GM12892 (cell line): ENCODE measurements at regions not wholly inside any gene's neighbourhood (a gene's known extent, or its start where the extent isn't known, plus 50 kb on each side); places are given as distances from the start of the nearest gene placed in this dataset.

Source experiments
- DNase-seq: peaks from one replicate; pipeline ENCODE4 v3.0.0; 2011; ENCODE audit not compliant: insufficient read length
- FAIRE-seq: peaks from 2 replicates; lab custom pipeline; 2011; peaks lifted over from hg19 to GRCh38; lab: Jason Lieb, UNC
- POLR2A ChIP-seq: IDR thresholded peaks from 2 replicates; pipeline ENCODE4 v1.6.1; 2011; ENCODE audit warnings: low read depth, low read length, control low read depth
- POLR2AphosphoS5 ChIP-seq: IDR thresholded peaks from 2 replicates; pipeline ENCODE4 v1.6.1; 2011; ENCODE audit warnings: low read depth, low read length, control low read depth
- TAF1 ChIP-seq: IDR thresholded peaks from 2 replicates; pipeline ENCODE4 v1.6.1; 2011; ENCODE audit warnings: low read depth, mild to moderate bottlenecking, control low read depth, low read length, borderline replicate concordance

DNA sequence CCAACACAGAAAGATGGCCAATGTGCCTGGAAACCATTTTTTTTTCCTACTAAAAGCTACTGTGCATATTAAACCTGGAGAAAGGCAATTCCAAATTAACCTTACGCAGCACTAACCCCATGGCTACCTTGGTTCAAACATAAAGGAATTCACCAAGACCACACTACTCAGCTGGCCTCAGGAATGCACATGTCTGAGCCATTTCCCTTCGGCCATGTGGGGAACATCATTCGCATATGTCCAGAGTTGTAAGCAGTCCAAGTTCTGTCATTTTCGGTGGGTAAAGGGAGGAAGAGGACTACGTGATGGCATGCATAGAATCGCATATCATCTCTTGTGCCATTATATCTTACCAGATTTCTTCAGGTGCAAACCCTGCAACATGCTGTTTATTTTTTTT is 175.4 kb downstream of the NTMT2 start:
- TF ChIP-seq POLR2A (no peak), POLR2AphosphoS5 (no peak), TAF1 (no peak)
- DNase-seq (no peak), FAIRE-seq (no peak)

GRCh38 chr1:170326186-170326585 is 180.4 kb downstream of the NTMT2 start:
- FAIRE-seq: no peak
- TF ChIP-seq TAF1 (no peak), POLR2AphosphoS5 (no peak), POLR2A (no peak)
- DNase-seq: no peak

DNA sequence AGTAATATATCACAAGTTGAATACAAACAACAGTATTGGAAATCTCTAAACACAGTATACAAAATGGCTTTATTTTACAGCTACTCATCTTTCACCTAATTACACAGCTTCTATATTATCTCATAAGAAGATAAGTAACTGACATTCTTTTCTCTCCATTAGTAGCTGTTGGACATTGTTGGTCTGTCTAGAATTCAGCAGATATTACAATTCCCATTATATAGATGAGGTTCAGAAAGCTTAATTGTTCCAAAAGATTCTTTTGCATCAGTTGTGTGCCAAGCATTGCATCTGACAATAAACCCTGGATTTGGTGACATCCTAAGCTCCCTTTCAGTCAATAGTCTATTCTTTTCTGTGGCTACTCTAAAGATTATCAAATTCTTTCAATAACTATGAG is 187.0 kb downstream of the NTMT2 start:
- TF ChIP-seq POLR2AphosphoS5: no peak
- TF ChIP-seq POLR2A: no peak
- no peak for TF ChIP-seq TAF1
- DNase-seq: no peak
- no peak for FAIRE-seq

GRCh38 chr1:170337413-170337994 is 191.7 kb downstream of the NTMT2 start:
- DNase-seq: no peak
- no peak for TF ChIP-seq POLR2AphosphoS5
- no peak for TF ChIP-seq TAF1
- no peak for TF ChIP-seq POLR2A
- no peak for FAIRE-seq

GRCh38 chr1:170339534-170339933 is 192.4 kb upstream of the GORAB start:
- DNase-seq: no peak
- TF ChIP-seq TAF1: no peak
- TF ChIP-seq POLR2A: no peak
- no peak for TF ChIP-seq POLR2AphosphoS5
- no peak for FAIRE-seq

DNA sequence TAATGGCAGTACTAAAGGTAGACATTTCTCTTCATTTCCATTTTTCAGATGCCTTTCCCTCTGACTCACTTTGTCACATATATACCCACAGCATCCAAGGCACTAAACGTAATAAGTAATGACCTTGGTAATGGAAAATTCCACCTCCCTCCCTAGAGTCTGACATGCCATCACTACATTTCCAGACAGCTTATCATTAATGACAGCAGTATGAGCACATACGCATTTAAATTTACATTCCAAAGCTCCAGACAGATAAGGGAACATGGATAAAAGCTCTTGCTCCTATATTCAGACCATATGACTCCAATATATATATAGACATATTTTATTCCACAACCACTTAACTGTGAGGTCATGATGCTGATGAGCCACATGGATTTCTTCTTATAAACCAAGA is 191.7 kb upstream of the GORAB start:
- no peak for FAIRE-seq

DNA sequence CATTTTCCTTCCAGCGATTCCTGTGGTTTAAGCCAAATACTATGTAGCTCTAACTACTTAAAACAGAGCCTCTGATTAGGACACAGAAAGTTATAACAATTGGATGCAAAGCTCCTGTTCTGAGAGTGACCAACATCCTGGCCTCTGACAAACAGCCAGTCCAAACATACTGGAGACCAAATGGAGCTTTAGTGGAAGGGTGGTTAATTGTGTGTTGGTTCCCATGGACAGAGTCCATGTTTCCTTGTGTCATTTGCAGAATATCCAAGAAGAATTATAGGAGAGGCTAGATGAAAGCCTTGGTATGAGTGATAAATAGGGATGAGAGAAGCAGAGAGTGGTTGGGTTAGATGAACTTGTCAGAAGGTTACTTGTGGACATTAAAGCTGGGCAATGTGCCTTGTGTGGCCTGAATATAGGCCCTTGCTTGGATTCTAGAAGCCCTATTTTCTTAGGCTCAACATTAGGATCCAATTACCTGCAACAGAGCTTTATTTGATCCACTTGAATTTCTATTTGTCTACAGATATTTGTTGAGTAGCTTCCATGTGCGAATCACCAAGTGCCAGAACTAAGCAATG is 180.5 kb upstream of the GORAB start:
- FAIRE-seq (no peak), DNase-seq (no peak)
- no peak for TF ChIP-seq POLR2AphosphoS5
- no peak for TF ChIP-seq POLR2A
- TF ChIP-seq TAF1: no peak

More for the DNA sequence above, 191.7 kb upstream of the GORAB start:
- DNase-seq: no peak
- no peak for TF ChIP-seq POLR2A
- TF ChIP-seq TAF1: no peak
- no peak for TF ChIP-seq POLR2AphosphoS5

DNA sequence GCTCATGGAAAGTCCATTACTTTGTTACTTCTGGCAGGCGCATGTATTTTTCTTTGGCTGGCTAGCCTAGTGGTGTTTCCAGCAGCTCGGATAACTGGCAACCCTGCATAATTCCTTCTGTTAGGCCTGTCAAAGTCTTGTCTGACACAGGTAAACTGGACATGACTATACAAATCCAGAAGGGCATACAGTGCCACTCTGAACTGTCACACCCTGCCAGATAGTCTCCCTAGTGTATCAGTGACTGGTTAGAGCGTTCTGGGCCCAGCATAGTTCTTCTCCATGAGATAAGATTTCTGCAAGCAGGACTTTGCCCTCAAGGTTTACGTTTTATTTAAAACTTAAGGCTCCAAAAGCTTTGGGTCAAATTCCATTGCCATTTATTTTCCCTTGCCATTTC is 177.7 kb upstream of the GORAB start:
- DNase-seq (no peak), FAIRE-seq (no peak)
- TF ChIP-seq TAF1: no peak
- TF ChIP-seq POLR2A: no peak
- TF ChIP-seq POLR2AphosphoS5: no peak

DNA sequence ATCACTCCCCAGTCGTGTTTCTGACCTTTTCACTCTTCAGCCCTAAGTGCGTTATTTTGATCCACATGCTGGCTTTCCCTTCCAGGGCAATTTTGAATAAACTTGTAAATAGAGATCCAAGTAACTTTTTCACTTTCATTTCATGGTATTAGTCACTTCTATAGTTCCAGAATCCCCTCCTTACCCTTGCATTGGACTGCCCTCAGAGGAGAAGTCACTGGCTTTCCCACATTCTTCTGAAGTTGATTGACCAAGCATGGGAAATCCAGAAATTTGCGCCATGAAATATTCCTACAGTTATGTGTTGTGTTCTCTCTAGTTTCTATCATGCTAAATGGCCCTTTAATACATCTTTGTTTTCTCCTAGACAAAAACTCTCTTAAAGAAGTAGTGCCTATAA is 177.3 kb upstream of the GORAB start:
- DNase-seq: no peak
- no peak for FAIRE-seq
- TF ChIP-seq POLR2AphosphoS5 (no peak), POLR2A (no peak), TAF1 (no peak)

- no peak for FAIRE-seq
- TF ChIP-seq POLR2A: no peak
- TF ChIP-seq TAF1: no peak
- no peak for TF ChIP-seq POLR2AphosphoS5
- no peak for DNase-seq
Observed at GRCh38 chr1:170355267-170355801, 176.6 kb upstream of the GORAB start.

GRCh38 chr1:170356585-170356984 is 175.4 kb upstream of the GORAB start:
- TF ChIP-seq TAF1 (no peak), POLR2A (no peak), POLR2AphosphoS5 (no peak)
- DNase-seq (no peak), FAIRE-seq (no peak)

GRCh38 chr1:170357750-170358149 is 174.2 kb upstream of the GORAB start:
- no peak for TF ChIP-seq POLR2A
- TF ChIP-seq TAF1: no peak
- no peak for TF ChIP-seq POLR2AphosphoS5
- FAIRE-seq: no peak

More at GRCh38 chr1:170357750-170358149, 174.2 kb upstream of the GORAB start:
- DNase-seq: no peak
